HG03460 (cell line): ENCODE measurements at regions not wholly inside any gene's neighbourhood (a gene's known extent, or its start where the extent isn't known, plus 50 kb on each side); places are given as distances from the start of the nearest gene placed in this dataset.
"Not testable (repeated sequence)": the region's sequence is repeated elsewhere in the genome, so short reads cannot be mapped to it uniquely, and the experiment has no call there.

Experiments
- ATAC-seq: cut with Tn5 transposase; IDR thresholded peaks from one replicate; pipeline ENCODE4 v1.9.1; 2021; ENCODE audit not compliant: unreplicated experiment

GRCh38 chr5:158039441-158039840, 180.5 kb upstream of the CLINT1 start:
- ATAC-seq = no peak

- ATAC-seq = not testable (repeated sequence)
Observed at GRCh38 chr5:158036983-158037595, 178.1 kb upstream of the CLINT1 start.

- ATAC-seq = not testable (repeated sequence)
Observed at GRCh38 chr5:158034586-158034985, 175.6 kb upstream of the CLINT1 start.

- no peak for ATAC-seq
Observed at GRCh38 chr5:158033724-158034123, 174.8 kb upstream of the CLINT1 start.

GRCh38 chr5:158033076-158033475, 174.1 kb upstream of the CLINT1 start:
- no peak for ATAC-seq

GRCh38 chr5:158032246-158032645, 173.3 kb upstream of the CLINT1 start:
- no peak for ATAC-seq

- ATAC-seq = no peak
Observed at GRCh38 chr5:158027806-158028775, 169.1 kb upstream of the CLINT1 start.

- ATAC-seq = no peak
Observed at GRCh38 chr5:158026304-158027031, 167.5 kb upstream of the CLINT1 start.

GRCh38 chr5:158023266-158023665, 164.3 kb upstream of the CLINT1 start:
- ATAC-seq = no peak

GRCh38 chr5:158022837-158023236, 163.9 kb upstream of the CLINT1 start:
- no peak for ATAC-seq

- ATAC-seq = no peak
Observed at GRCh38 chr5:158022393-158022792, 163.4 kb upstream of the CLINT1 start.

GRCh38 chr5:158020555-158021418, 161.8 kb upstream of the CLINT1 start:
- no peak for ATAC-seq

GRCh38 chr5:158017469-158017868, 158.5 kb upstream of the CLINT1 start:
- ATAC-seq = no peak

GRCh38 chr5:158014372-158014771, 155.4 kb upstream of the CLINT1 start:
- ATAC-seq = no peak

GRCh38 chr5:158013939-158014338, 155.0 kb upstream of the CLINT1 start:
- ATAC-seq = no peak

- no peak for ATAC-seq
Observed at GRCh38 chr5:158013303-158013702, 154.4 kb upstream of the CLINT1 start.

- no peak for ATAC-seq
Observed at GRCh38 chr5:158011422-158011821, 152.5 kb upstream of the CLINT1 start.

GRCh38 chr5:158010831-158011230, 151.9 kb upstream of the CLINT1 start:
- no peak for ATAC-seq

GRCh38 chr5:158007336-158007735, 148.4 kb upstream of the CLINT1 start:
- no peak for ATAC-seq

- no peak for ATAC-seq
Observed at GRCh38 chr5:157999696-158000095, 140.8 kb upstream of the CLINT1 start.
